Sigmoid colon (tissue), 4 donors: ENCODE measurements at regions not wholly inside any gene's neighbourhood (a gene's known extent, or its start where the extent isn't known, plus 50 kb on each side); places are given as distances from the start of the nearest gene placed in this dataset.

Experiments used
- EP300 ChIP-seq, 4 donors: sonication (generic); formaldehyde crosslinking; IDR thresholded peaks; one replicate each; pipeline ENCODE4 v1.6.1; 2017; ENCODE audit warnings: antibody characterized with exemption in 4 of 4
- POLR2A ChIP-seq, 2 donors: fragments of 450-650 bp; IDR thresholded peaks; one replicate each; pipeline ENCODE4 v1.6.1; 2016; ENCODE audit warnings: antibody characterized with exemption in 2 of 2, mild to moderate bottlenecking in 2 of 2, moderate library complexity in 2 of 2
- POLR2AphosphoS5 ChIP-seq, 4 donors: sonication (generic); formaldehyde crosslinking; IDR thresholded peaks; one replicate each; pipeline ENCODE4 v1.6.1; 2017; ENCODE audit warnings: antibody characterized with exemption in 4 of 4
- TF ChIP-seq, protein P1 (sequence below), 4 experiments: fragments of 450-650 bp in 3 of 4; fragments of 200-600 bp in 1 of 4; IDR thresholded peaks; one replicate each; pipeline ENCODE4 v1.5.1; 2016 to 2019; ENCODE audit warnings: antibody characterized with exemption in 4 of 4, mild to moderate bottlenecking in 3 of 4, moderate library complexity in 2 of 4

- TF ChIP-seq POLR2AphosphoS5 (IDR thresholded peaks at IDR 0.05) (no peak), EP300 (IDR thresholded peaks at IDR 0.05) (no peak), POLR2A (IDR thresholded peaks at IDR 0.05) (no peak)
- TF ChIP-seq, protein P1, sequence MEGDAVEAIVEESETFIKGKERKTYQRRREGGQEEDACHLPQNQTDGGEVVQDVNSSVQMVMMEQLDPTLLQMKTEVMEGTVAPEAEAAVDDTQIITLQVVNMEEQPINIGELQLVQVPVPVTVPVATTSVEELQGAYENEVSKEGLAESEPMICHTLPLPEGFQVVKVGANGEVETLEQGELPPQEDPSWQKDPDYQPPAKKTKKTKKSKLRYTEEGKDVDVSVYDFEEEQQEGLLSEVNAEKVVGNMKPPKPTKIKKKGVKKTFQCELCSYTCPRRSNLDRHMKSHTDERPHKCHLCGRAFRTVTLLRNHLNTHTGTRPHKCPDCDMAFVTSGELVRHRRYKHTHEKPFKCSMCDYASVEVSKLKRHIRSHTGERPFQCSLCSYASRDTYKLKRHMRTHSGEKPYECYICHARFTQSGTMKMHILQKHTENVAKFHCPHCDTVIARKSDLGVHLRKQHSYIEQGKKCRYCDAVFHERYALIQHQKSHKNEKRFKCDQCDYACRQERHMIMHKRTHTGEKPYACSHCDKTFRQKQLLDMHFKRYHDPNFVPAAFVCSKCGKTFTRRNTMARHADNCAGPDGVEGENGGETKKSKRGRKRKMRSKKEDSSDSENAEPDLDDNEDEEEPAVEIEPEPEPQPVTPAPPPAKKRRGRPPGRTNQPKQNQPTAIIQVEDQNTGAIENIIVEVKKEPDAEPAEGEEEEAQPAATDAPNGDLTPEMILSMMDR (IDR thresholded peaks at IDR 0.05), result no peak
These were observed 387.3 kb upstream of the EPHA7 start for GRCh38 chr6:93806409-93807270.
